ENCODE measurements at regions not wholly inside any gene's neighbourhood (a gene's known extent, or its start where the extent isn't known, plus 50 kb on each side); places are given as distances from the start of the nearest gene placed in this dataset.
"Not testable (repeated sequence)": the region's sequence is repeated elsewhere in the genome, so short reads cannot be mapped to it uniquely, and the experiment has no call there.

DNA sequence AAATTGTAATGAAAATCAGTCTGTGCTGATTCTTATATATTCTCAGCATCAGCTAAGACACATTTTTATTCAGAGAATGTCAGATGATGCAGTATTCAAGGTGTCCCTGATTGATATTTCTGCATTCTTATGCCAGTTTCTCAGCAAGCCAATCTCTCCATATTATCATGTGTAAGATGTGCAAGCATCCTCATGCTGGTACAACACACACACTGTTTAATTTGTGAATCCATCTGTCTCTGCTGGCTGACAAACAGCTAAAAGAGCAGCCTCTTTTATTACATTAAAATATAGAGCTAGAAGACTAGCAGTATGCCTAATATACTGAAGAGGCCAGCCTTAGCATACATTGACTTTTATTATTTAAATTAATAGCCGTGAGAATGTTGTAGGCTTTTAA lies 502.9 kb upstream of the GNPDA2 start:
- Histone ChIP-seq H3K4me3 (ENCODE audit: low read length) (no peak overlapping the region), H3K36me3 (ENCODE audit: control insufficient read depth, insufficient read depth, low read length) (no peaks in the 10 kb centered on the region), H3K27ac (ENCODE audit: low read depth, low read length) (no peak overlapping the region), H3K4me1 (ENCODE audit: control insufficient read depth, insufficient read depth, low read length) (no peaks in the 10 kb centered on the region), H3K9ac (ENCODE audit: low read length) (no peak overlapping the region), H3K27me3 (ENCODE audit: control insufficient read depth, insufficient read depth, low read length) (no peaks in the 10 kb centered on the region)

DNA sequence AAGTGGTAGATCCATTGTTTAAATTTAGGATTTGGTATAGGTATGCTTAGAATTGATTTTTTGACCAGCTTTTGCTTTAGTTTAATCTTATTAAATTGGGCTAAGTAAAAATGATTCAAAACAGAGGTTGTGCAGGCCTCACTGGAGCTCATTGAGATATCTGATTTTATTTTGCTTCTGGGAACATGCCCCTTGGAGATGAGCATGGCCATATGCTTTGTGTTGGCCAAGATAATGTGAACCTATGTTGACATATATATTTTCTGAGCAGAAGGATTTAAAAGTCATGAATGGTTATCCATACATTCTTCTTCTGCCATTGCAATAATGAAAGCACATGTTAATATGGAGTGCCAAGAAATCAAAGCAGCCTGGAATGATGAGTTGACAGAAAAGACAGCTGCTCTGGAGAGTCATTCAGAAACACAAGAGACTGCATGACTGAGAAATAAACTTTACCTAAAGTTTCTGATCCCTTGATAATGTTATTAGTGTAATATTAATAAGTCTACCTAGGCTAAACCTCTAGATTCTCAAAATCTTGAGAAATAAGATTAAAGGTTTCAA lies 489.7 kb upstream of the GNPDA2 start:
- H3K4me1 ChIP-seq (ENCODE audit: control insufficient read depth, insufficient read depth, low read length) = no peaks in the 10 kb centered on the region
- H3K4me3 ChIP-seq (ENCODE audit: low read length) = no peak overlapping the region
- H3K27me3 ChIP-seq (ENCODE audit: control insufficient read depth, insufficient read depth, low read length) = no peaks in the 10 kb centered on the region
- H3K27ac ChIP-seq (ENCODE audit: low read depth, low read length) = no peak overlapping the region
- H3K36me3 ChIP-seq (ENCODE audit: control insufficient read depth, insufficient read depth, low read length) = no peaks in the 10 kb centered on the region
- no peak overlapping the region for H3K9ac ChIP-seq (ENCODE audit: low read length)

- not testable (repeated sequence) for H3K4me3 ChIP-seq (ENCODE audit: low read length); H3K36me3 ChIP-seq (ENCODE audit: control insufficient read depth, insufficient read depth, low read length); H3K27me3 ChIP-seq (ENCODE audit: control insufficient read depth, insufficient read depth, low read length)
Measured at GRCh38 chr4:45208476-45208875, 482.1 kb upstream of the GNPDA2 start.

GRCh38 chr4:45207864-45208331 lies 481.5 kb upstream of the GNPDA2 start:
- H3K9ac ChIP-seq (ENCODE audit: low read length); H3K27me3 ChIP-seq (ENCODE audit: control insufficient read depth, insufficient read depth, low read length); H3K27ac ChIP-seq (ENCODE audit: low read depth, low read length); H3K36me3 ChIP-seq (ENCODE audit: control insufficient read depth, insufficient read depth, low read length); H3K4me1 ChIP-seq (ENCODE audit: control insufficient read depth, insufficient read depth, low read length); H3K4me3 ChIP-seq (ENCODE audit: low read length): not testable (repeated sequence)

More at GRCh38 chr4:45208476-45208875, 482.1 kb upstream of the GNPDA2 start:
- not testable (repeated sequence) for H3K27ac ChIP-seq (ENCODE audit: low read depth, low read length); H3K9ac ChIP-seq (ENCODE audit: low read length); H3K4me1 ChIP-seq (ENCODE audit: control insufficient read depth, insufficient read depth, low read length)

DNA sequence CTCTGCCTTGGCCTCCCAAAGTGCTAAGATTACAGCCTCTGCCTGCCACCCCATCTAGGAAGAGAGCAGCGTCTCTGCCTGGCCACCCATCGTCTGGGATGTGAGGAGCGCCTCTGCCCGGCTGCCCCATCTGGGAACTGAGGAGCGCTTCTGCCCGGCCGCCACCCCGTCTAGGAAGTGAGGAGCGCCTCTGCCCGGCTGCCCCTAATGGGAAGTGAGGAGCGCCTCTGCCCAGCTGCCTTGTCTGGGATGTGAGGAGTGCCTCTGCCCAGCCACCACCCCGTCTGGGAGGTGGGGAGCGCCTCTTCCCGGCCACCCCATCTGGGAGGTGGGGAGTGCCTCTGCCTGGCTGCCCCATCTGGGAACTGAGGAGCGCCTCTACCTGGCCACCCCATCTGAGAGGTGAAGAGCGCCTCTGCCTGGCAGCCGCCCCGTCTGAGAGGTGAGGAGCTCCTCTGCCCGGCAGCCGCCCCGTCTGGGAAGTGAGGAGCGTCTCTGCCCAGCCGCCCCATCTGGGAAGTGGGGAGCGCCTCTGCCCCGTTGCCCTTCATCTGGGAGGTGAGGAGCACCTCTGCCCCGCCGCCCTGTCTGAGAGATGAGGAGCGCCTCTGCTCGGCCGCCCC lies 481.0 kb upstream of the GNPDA2 start:
- H3K36me3 ChIP-seq (ENCODE audit: control insufficient read depth, insufficient read depth, low read length); H3K27me3 ChIP-seq (ENCODE audit: control insufficient read depth, insufficient read depth, low read length); H3K4me1 ChIP-seq (ENCODE audit: control insufficient read depth, insufficient read depth, low read length); H3K9ac ChIP-seq (ENCODE audit: low read length); H3K27ac ChIP-seq (ENCODE audit: low read depth, low read length); H3K4me3 ChIP-seq (ENCODE audit: low read length): not testable (repeated sequence)

- Histone ChIP-seq H3K36me3 (ENCODE audit: control insufficient read depth, insufficient read depth, low read length) (no peaks in the 10 kb centered on the region), H3K4me3 (ENCODE audit: low read length) (no peak overlapping the region), H3K27ac (ENCODE audit: low read depth, low read length) (no peak overlapping the region), H3K4me1 (ENCODE audit: control insufficient read depth, insufficient read depth, low read length) (no peaks in the 10 kb centered on the region), H3K9ac (ENCODE audit: low read length) (no peak overlapping the region), H3K27me3 (ENCODE audit: control insufficient read depth, insufficient read depth, low read length) (no peaks in the 10 kb centered on the region)
Measured at GRCh38 chr4:45199736-45200135, 473.4 kb upstream of the GNPDA2 start.

- H3K9ac ChIP-seq (ENCODE audit: low read length) = no peak overlapping the region
Measured at GRCh38 chr4:45188501-45188900, 462.1 kb upstream of the GNPDA2 start.

DNA sequence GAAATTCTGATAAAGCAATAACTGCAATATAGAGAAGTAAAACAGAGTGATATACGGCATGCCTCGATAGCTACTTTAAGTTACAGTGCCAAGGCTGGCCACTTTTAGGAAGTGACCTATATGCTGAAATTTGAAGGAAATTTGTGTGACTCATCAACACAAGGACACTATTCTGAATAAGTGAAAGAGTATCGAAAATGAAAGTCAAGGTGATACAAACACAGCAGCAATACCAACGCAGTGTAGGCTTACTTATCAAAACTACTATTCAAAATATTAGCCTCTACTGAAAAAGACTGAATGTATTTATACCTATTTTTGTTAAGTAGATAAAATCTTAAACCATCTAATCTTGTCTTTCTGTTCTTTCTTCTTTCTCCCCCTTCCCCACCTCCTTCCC lies 459.9 kb upstream of the GNPDA2 start:
- H3K4me1 ChIP-seq (ENCODE audit: control insufficient read depth, insufficient read depth, low read length) = no peaks in the 10 kb centered on the region
- no peaks in the 10 kb centered on the region for H3K27me3 ChIP-seq (ENCODE audit: control insufficient read depth, insufficient read depth, low read length)
- no peak overlapping the region for H3K4me3 ChIP-seq (ENCODE audit: low read length)
- no peak overlapping the region for H3K27ac ChIP-seq (ENCODE audit: low read depth, low read length)
- H3K36me3 ChIP-seq (ENCODE audit: control insufficient read depth, insufficient read depth, low read length) = no peaks in the 10 kb centered on the region
- no peak overlapping the region for H3K9ac ChIP-seq (ENCODE audit: low read length)

More at GRCh38 chr4:45188501-45188900, 462.1 kb upstream of the GNPDA2 start:
- Histone ChIP-seq H3K27ac (ENCODE audit: low read depth, low read length) (no peak overlapping the region), H3K36me3 (ENCODE audit: control insufficient read depth, insufficient read depth, low read length) (no peaks in the 10 kb centered on the region), H3K4me1 (ENCODE audit: control insufficient read depth, insufficient read depth, low read length) (no peaks in the 10 kb centered on the region), H3K27me3 (ENCODE audit: control insufficient read depth, insufficient read depth, low read length) (no peaks in the 10 kb centered on the region), H3K4me3 (ENCODE audit: low read length) (no peak overlapping the region)

GRCh38 chr4:45183905-45184304 lies 457.5 kb upstream of the GNPDA2 start:
- Histone ChIP-seq H3K27me3 (ENCODE audit: control insufficient read depth, insufficient read depth, low read length) (no peaks in the 10 kb centered on the region), H3K4me3 (ENCODE audit: low read length) (no peak overlapping the region)

DNA sequence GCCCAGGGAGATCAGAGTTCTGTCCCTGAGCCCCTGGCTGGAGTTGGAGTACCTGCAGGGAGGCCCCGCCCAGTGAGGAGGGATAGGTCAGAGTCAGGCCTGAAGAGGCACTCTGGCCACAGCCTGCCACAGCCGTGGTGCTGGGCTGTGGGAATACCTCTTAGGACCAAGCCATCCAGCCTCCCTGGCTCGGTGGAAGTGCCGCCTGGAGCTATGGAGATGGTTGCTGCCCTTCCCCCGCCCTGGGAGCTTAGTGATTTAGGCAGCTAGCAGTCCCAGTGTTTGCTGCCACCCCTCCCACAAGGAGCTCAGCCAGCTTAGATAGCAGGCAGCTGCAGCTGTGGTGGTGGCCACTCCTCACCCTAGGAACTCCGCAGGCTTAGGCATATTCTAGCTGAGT lies 446.3 kb upstream of the GNPDA2 start:
- H3K9ac ChIP-seq (ENCODE audit: low read length) = no peak overlapping the region
- no peaks in the 10 kb centered on the region for H3K36me3 ChIP-seq (ENCODE audit: control insufficient read depth, insufficient read depth, low read length)
- H3K4me1 ChIP-seq (ENCODE audit: control insufficient read depth, insufficient read depth, low read length) = no peaks in the 10 kb centered on the region
- no peak overlapping the region for H3K4me3 ChIP-seq (ENCODE audit: low read length)
- H3K27me3 ChIP-seq (ENCODE audit: control insufficient read depth, insufficient read depth, low read length) = no peaks in the 10 kb centered on the region
- H3K27ac ChIP-seq (ENCODE audit: low read depth, low read length) = no peak overlapping the region

More at GRCh38 chr4:45183905-45184304, 457.5 kb upstream of the GNPDA2 start:
- Histone ChIP-seq H3K4me1 (ENCODE audit: control insufficient read depth, insufficient read depth, low read length) (no peaks in the 10 kb centered on the region), H3K36me3 (ENCODE audit: control insufficient read depth, insufficient read depth, low read length) (no peaks in the 10 kb centered on the region), H3K27ac (ENCODE audit: low read depth, low read length) (no peak overlapping the region), H3K9ac (ENCODE audit: low read length) (no peak overlapping the region)

GRCh38 chr4:45160951-45161350 lies 434.6 kb upstream of the GNPDA2 start:
- no peaks in the 10 kb centered on the region for H3K27me3 ChIP-seq (ENCODE audit: control insufficient read depth, insufficient read depth, low read length)
- no peak overlapping the region for H3K27ac ChIP-seq (ENCODE audit: low read depth, low read length)
- no peak overlapping the region for H3K9ac ChIP-seq (ENCODE audit: low read length)

GRCh38 chr4:45155081-45155777 lies 428.9 kb upstream of the GNPDA2 start:
- no peaks in the 10 kb centered on the region for H3K4me1 ChIP-seq (ENCODE audit: control insufficient read depth, insufficient read depth, low read length)

More at GRCh38 chr4:45160951-45161350, 434.6 kb upstream of the GNPDA2 start:
- H3K36me3 ChIP-seq (ENCODE audit: control insufficient read depth, insufficient read depth, low read length) = no peaks in the 10 kb centered on the region
- H3K4me3 ChIP-seq (ENCODE audit: low read length) = no peak overlapping the region
- no peaks in the 10 kb centered on the region for H3K4me1 ChIP-seq (ENCODE audit: control insufficient read depth, insufficient read depth, low read length)

More at GRCh38 chr4:45155081-45155777, 428.9 kb upstream of the GNPDA2 start:
- no peak overlapping the region for H3K9ac ChIP-seq (ENCODE audit: low read length)
- no peaks in the 10 kb centered on the region for H3K36me3 ChIP-seq (ENCODE audit: control insufficient read depth, insufficient read depth, low read length)
- no peak overlapping the region for H3K4me3 ChIP-seq (ENCODE audit: low read length)
- no peaks in the 10 kb centered on the region for H3K27me3 ChIP-seq (ENCODE audit: control insufficient read depth, insufficient read depth, low read length)
- H3K27ac ChIP-seq (ENCODE audit: low read depth, low read length) = no peak overlapping the region
